HEK293 (cell line): ENCODE measurements at regions not wholly inside any gene's neighbourhood (a gene's known extent, or its start where the extent isn't known, plus 50 kb on each side); places are given as distances from the start of the nearest gene placed in this dataset.

Experiments used
- CTCF ChIA-PET: fragments of 350-600 bp; formaldehyde crosslinking; extraction: SDS; loops from one replicate; lab custom pipeline; 2021; ENCODE audit warnings: antibody characterized with exemption; lab: Yijun Ruan, JAX
- POLR2A ChIA-PET: fragments of 300-600 bp; formaldehyde crosslinking; extraction: SDS; loops from one replicate; lab custom pipeline; 2020; ENCODE audit warnings: antibody characterized with exemption, inconsistent platforms; lab: Yijun Ruan, JAX
- H3K27ac ChIP-seq: fragments of 200-500 bp; sonication (Bioruptor generic); 2 replicates; pipeline ENCODE4 v1.5.1; 2014; ENCODE audit warnings: low read depth, low read length, control low read depth, inconsistent platforms; ENCODE audit errors: extremely low read depth
- H3K36me3 ChIP-seq, 2 experiments: fragments of 200-500 bp in 1 of 2; sonication (Bioruptor generic) in 1 of 2; 1 replicate in 1 of 2; 2 replicates in 1 of 2; pipeline ENCODE4 v1.5.1; 2014 to 2017; ENCODE audit warnings: inconsistent platforms in 2 of 2, low read length in 2 of 2; ENCODE audit not compliant: control insufficient read depth in 2 of 2, insufficient read depth in 1 of 2
- H3K4me1 ChIP-seq: fragments of 200-500 bp; sonication (Bioruptor generic); 2 replicates; pipeline ENCODE4 v1.5.1; 2014; ENCODE audit warnings: mild to moderate bottlenecking, low read length, inconsistent platforms; ENCODE audit not compliant: control insufficient read depth, insufficient read depth
- H3K4me3 ChIP-seq: 2 replicates; pipeline ENCODE4 v1.5.1; 2011; ENCODE audit warnings: low read depth, mild to moderate bottlenecking, control low read depth, low read length, moderate library complexity
- H3K9me3 ChIP-seq: fragments of 200-500 bp; sonication (Bioruptor generic); 2 replicates; pipeline ENCODE4 v1.5.1; 2014; ENCODE audit warnings: low read depth, low read length, inconsistent platforms; ENCODE audit not compliant: control insufficient read depth, insufficient read depth
- BCL11A ChIP-seq: fragments of 450-650 bp; formaldehyde crosslinking; IDR thresholded peaks from 2 replicates; pipeline ENCODE4 v1.5.1; 2016; ENCODE audit warnings: low read depth, missing biosample characterization, missing genetic modification characterization
- GLI4 ChIP-seq: fragments of 450-650 bp; formaldehyde crosslinking; IDR thresholded peaks from 2 replicates; pipeline ENCODE4 v1.5.1; 2016; ENCODE audit warnings: missing biosample characterization, missing genetic modification characterization
- TRIM28 ChIP-seq: IDR thresholded peaks from 2 replicates; pipeline ENCODE4 v1.6.1; 2011; ENCODE audit warnings: low read length, control low read depth, borderline replicate concordance
- ZBTB20 ChIP-seq: fragments of 450-650 bp; formaldehyde crosslinking; IDR thresholded peaks from 2 replicates; pipeline ENCODE4 v1.5.1; 2016; ENCODE audit warnings: missing biosample characterization, missing genetic modification characterization
- ZIC2 ChIP-seq: fragments of 450-650 bp; formaldehyde crosslinking; IDR thresholded peaks from 2 replicates; pipeline ENCODE4 v1.5.1; 2016; ENCODE audit warnings: missing biosample characterization, missing genetic modification characterization
- ZNF138 ChIP-seq: fragments of 450-650 bp; formaldehyde crosslinking; IDR thresholded peaks from 2 replicates; pipeline ENCODE4 v1.5.1; 2016; ENCODE audit warnings: missing biosample characterization, missing genetic modification characterization, borderline replicate concordance
- ZNF16 ChIP-seq: fragments of 450-650 bp; formaldehyde crosslinking; IDR thresholded peaks from 2 replicates; pipeline ENCODE4 v1.5.1; 2016; ENCODE audit warnings: low read depth, missing biosample characterization, missing genetic modification characterization
- ZNF19 ChIP-seq: fragments of 450-650 bp; formaldehyde crosslinking; IDR thresholded peaks from 2 replicates; pipeline ENCODE4; 2016; ENCODE audit warnings: missing biosample characterization, missing genetic modification characterization, low read depth
- ZNF2 ChIP-seq: fragments of 450-650 bp; formaldehyde crosslinking; IDR thresholded peaks from 2 replicates; pipeline ENCODE4 v1.5.1; 2016; ENCODE audit warnings: missing biosample characterization, missing genetic modification characterization
- ZNF214 ChIP-seq: fragments of 450-650 bp; formaldehyde crosslinking; IDR thresholded peaks from 2 replicates; pipeline ENCODE4 v1.5.1; 2017; ENCODE audit warnings: missing biosample characterization, mild to moderate bottlenecking, missing genetic modification characterization, borderline replicate concordance
- ZNF23 ChIP-seq: fragments of 450-650 bp; formaldehyde crosslinking; IDR thresholded peaks from 2 replicates; pipeline ENCODE4 v1.5.1; 2016; ENCODE audit warnings: missing biosample characterization, missing genetic modification characterization, borderline replicate concordance
- ZNF24 ChIP-seq: fragments of 450-650 bp; formaldehyde crosslinking; IDR thresholded peaks from 2 replicates; pipeline ENCODE4 v1.5.1; 2016; ENCODE audit warnings: missing biosample characterization, missing genetic modification characterization
- ZNF274 ChIP-seq, 2 experiments: fragments of 200-500 bp in 1 of 2; fragments of 450-650 bp in 1 of 2; sonication (Bioruptor generic) in 1 of 2; formaldehyde crosslinking in 1 of 2; IDR thresholded peaks; 2 replicates each; pipeline versions ENCODE4 v1.5.1 to v1.6.1; 2014 to 2016; ENCODE audit warnings: borderline replicate concordance in 1 of 2, inconsistent platforms in 1 of 2, low read length in 1 of 2, missing biosample characterization in 1 of 2, missing genetic modification characterization in 1 of 2
- ZNF433 ChIP-seq: fragments of 450-650 bp; formaldehyde crosslinking; IDR thresholded peaks from 2 replicates; pipeline ENCODE4 v1.5.1; 2016; ENCODE audit warnings: missing biosample characterization, missing genetic modification characterization, low read depth
- ZNF514 ChIP-seq: fragments of 450-650 bp; formaldehyde crosslinking; IDR thresholded peaks from 2 replicates; pipeline ENCODE4 v1.5.1; 2016; ENCODE audit warnings: missing biosample characterization, missing genetic modification characterization
- ZNF623 ChIP-seq: fragments of 450-650 bp; formaldehyde crosslinking; IDR thresholded peaks from 2 replicates; pipeline ENCODE4 v1.5.1; 2016; ENCODE audit warnings: missing biosample characterization, missing genetic modification characterization
- ZNF660 ChIP-seq: fragments of 450-650 bp; IDR thresholded peaks from 2 replicates; pipeline ENCODE4 v1.5.1; 2018; ENCODE audit warnings: missing biosample characterization, mild to moderate bottlenecking, missing genetic modification characterization
- ZNF677 ChIP-seq: fragments of 450-650 bp; IDR thresholded peaks from 2 replicates; pipeline ENCODE4 v1.5.0; 2018; ENCODE audit warnings: missing biosample characterization, mild to moderate bottlenecking, missing genetic modification characterization, moderate library complexity
- ZNF830 ChIP-seq: fragments of 450-650 bp; IDR thresholded peaks from 2 replicates; pipeline ENCODE4 v1.5.0; 2018; ENCODE audit warnings: missing biosample characterization, missing genetic modification characterization, low read depth, mild to moderate bottlenecking, moderate library complexity
- ZNF843 ChIP-seq: fragments of 450-650 bp; formaldehyde crosslinking; IDR thresholded peaks from 2 replicates; pipeline ENCODE4 v1.5.1; 2016; ENCODE audit warnings: missing biosample characterization, missing genetic modification characterization
- TF ChIP-seq, protein P1 (sequence below): fragments of 450-650 bp; formaldehyde crosslinking; IDR thresholded peaks from 2 replicates; pipeline ENCODE4 v1.5.1; 2016; ENCODE audit warnings: missing biosample characterization, missing genetic modification characterization
- TF ChIP-seq, protein P2 (sequence below): fragments of 450-650 bp; formaldehyde crosslinking; IDR thresholded peaks from 2 replicates; pipeline ENCODE4 v1.5.1; 2016; ENCODE audit warnings: missing biosample characterization, missing genetic modification characterization
- TF ChIP-seq, protein P3 (sequence below): fragments of 450-650 bp; formaldehyde crosslinking; IDR thresholded peaks from 2 replicates; pipeline ENCODE4 v1.5.1; 2016; ENCODE audit warnings: missing biosample characterization, missing genetic modification characterization
- TF ChIP-seq, protein P4 (sequence below): fragments of 450-650 bp; formaldehyde crosslinking; IDR thresholded peaks from 2 replicates; pipeline ENCODE4 v1.5.1; 2017; ENCODE audit warnings: missing biosample characterization, missing genetic modification characterization
- TF ChIP-seq, protein P5 (sequence below): fragments of 450-650 bp; formaldehyde crosslinking; IDR thresholded peaks from 2 replicates; pipeline ENCODE4 v1.5.1; 2016; ENCODE audit warnings: missing biosample characterization, missing genetic modification characterization
- TF ChIP-seq, protein P6 (sequence below): fragments of 450-650 bp; IDR thresholded peaks from 2 replicates; pipeline ENCODE4 v1.5.1; 2018; ENCODE audit warnings: missing biosample characterization, missing genetic modification characterization

DNA sequence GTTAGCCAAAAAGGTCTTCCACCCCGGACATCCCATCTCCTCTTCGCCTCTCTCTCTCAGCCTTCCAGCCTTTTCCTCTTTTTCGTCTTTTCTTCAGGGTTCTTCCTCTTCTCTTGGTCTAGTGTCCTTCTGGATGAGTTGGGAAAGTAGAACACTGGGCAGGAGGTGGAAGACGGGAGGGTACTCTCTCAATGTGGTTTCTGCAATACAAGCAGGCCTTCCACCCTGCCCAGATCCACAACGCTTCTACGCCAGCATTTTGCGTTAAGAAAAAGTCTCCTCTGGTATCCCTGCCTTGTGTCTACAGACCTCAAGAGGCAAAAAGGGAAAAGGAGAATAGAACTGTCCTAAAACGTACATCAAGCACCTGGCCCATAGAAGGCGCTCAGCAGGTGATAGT, 587.8 kb downstream of the BNC2 start:
- Histone ChIP-seq H3K27ac (no peak overlapping the region), H3K36me3 (no peaks in the 10 kb centered on the region), H3K9me3 (no peaks in the 10 kb centered on the region), H3K4me3 (no peak overlapping the region), H3K4me1 (no peaks in the 10 kb centered on the region)
- TF ChIP-seq ZNF138 (tag by site-specific recombination), result no peak
- no peak for TF ChIP-seq ZNF2 (tag by site-specific recombination)
- no peak for TF ChIP-seq ZNF514
- TF ChIP-seq GLI4 (tag by site-specific recombination), result no peak
- no peak for TF ChIP-seq ZNF623 (tag by site-specific recombination)
- TF ChIP-seq, protein P1, sequence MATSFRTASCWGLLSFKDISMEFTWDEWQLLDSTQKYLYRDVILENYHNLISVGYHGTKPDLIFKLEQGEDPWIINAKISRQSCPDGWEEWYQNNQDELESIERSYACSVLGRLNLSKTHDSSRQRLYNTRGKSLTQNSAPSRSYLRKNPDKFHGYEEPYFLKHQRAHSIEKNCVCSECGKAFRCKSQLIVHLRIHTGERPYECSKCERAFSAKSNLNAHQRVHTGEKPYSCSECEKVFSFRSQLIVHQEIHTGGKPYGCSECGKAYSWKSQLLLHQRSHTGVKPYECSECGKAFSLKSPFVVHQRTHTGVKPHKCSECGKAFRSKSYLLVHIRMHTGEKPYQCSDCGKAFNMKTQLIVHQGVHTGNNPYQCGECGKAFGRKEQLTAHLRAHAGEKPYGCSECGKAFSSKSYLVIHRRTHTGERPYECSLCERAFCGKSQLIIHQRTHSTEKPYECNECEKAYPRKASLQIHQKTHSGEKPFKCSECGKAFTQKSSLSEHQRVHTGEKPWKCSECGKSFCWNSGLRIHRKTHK, result no peak
- no peak for TF ChIP-seq ZNF830 (tag by site-specific recombination)
- TF ChIP-seq TRIM28, result no peak
- TF ChIP-seq ZNF24, result no peak
- no peak for TF ChIP-seq ZNF433 (tag by site-specific recombination)
- no peak for TF ChIP-seq ZNF274 (IDR thresholded peaks at IDR 0.05; ENCODE audit: low read length)
- TF ChIP-seq ZNF274 (tag by site-specific recombination; IDR thresholded peaks at IDR 0.05; ENCODE audit: borderline replicate concordance), result no peak
- no peak for TF ChIP-seq ZNF677 (tag by site-specific recombination)
- TF ChIP-seq ZNF16 (tag by site-specific recombination), result no peak
- no peak for TF ChIP-seq ZNF19 (tag by site-specific recombination)
- POLR2A ChIA-PET, result no interaction called here
- CTCF ChIA-PET, result no interaction called here

DNA sequence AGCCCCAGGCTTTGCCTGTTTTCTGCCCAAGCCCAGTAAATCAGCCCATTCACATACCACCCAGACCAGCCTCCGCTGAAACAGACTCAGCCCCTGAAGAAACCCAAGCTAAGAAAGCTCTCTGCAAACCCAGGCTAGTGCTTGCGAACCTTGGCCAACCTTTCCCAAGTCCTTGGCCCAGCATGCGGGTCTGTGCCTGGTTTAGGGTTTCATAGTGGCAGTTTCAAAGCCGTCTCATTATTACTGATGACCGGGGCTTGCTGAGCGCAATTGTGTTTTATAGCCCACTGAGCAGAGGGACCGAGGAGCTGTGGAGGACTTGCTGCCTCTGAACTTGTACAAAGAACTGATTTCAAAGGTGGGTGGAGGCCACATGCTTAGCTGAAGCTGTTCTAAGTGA, 584.3 kb downstream of the BNC2 start:
- ChIA-PET POLR2A (no interaction called here), CTCF (no interaction called here)
- H3K27ac ChIP-seq, result no peak overlapping the region
- H3K4me3 ChIP-seq, result no peak overlapping the region
- H3K9me3 ChIP-seq, result no peaks in the 10 kb centered on the region
- no peaks in the 10 kb centered on the region for H3K36me3 ChIP-seq
- no peaks in the 10 kb centered on the region for H3K4me1 ChIP-seq
- TF ChIP-seq ZNF660 (tag by site-specific recombination) (no peak), BCL11A (tag by site-specific recombination) (no peak), ZNF214 (tag by site-specific recombination) (no peak), ZBTB20 (tag by site-specific recombination) (no peak), ZNF830 (tag by site-specific recombination) (no peak), ZNF843 (tag by site-specific recombination) (no peak), ZNF23 (tag by site-specific recombination) (no peak), ZIC2 (tag by site-specific recombination) (no peak)
- TF ChIP-seq, protein P2, sequence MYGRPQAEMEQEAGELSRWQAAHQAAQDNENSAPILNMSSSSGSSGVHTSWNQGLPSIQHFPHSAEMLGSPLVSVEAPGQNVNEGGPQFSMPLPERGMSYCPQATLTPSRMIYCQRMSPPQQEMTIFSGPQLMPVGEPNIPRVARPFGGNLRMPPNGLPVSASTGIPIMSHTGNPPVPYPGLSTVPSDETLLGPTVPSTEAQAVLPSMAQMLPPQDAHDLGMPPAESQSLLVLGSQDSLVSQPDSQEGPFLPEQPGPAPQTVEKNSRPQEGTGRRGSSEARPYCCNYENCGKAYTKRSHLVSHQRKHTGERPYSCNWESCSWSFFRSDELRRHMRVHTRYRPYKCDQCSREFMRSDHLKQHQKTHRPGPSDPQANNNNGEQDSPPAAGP (tag by site-specific recombination), result no peak
- TF ChIP-seq, protein P3, sequence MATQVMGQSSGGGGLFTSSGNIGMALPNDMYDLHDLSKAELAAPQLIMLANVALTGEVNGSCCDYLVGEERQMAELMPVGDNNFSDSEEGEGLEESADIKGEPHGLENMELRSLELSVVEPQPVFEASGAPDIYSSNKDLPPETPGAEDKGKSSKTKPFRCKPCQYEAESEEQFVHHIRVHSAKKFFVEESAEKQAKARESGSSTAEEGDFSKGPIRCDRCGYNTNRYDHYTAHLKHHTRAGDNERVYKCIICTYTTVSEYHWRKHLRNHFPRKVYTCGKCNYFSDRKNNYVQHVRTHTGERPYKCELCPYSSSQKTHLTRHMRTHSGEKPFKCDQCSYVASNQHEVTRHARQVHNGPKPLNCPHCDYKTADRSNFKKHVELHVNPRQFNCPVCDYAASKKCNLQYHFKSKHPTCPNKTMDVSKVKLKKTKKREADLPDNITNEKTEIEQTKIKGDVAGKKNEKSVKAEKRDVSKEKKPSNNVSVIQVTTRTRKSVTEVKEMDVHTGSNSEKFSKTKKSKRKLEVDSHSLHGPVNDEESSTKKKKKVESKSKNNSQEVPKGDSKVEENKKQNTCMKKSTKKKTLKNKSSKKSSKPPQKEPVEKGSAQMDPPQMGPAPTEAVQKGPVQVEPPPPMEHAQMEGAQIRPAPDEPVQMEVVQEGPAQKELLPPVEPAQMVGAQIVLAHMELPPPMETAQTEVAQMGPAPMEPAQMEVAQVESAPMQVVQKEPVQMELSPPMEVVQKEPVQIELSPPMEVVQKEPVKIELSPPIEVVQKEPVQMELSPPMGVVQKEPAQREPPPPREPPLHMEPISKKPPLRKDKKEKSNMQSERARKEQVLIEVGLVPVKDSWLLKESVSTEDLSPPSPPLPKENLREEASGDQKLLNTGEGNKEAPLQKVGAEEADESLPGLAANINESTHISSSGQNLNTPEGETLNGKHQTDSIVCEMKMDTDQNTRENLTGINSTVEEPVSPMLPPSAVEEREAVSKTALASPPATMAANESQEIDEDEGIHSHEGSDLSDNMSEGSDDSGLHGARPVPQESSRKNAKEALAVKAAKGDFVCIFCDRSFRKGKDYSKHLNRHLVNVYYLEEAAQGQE, result no peak
- TF ChIP-seq, protein P4, sequence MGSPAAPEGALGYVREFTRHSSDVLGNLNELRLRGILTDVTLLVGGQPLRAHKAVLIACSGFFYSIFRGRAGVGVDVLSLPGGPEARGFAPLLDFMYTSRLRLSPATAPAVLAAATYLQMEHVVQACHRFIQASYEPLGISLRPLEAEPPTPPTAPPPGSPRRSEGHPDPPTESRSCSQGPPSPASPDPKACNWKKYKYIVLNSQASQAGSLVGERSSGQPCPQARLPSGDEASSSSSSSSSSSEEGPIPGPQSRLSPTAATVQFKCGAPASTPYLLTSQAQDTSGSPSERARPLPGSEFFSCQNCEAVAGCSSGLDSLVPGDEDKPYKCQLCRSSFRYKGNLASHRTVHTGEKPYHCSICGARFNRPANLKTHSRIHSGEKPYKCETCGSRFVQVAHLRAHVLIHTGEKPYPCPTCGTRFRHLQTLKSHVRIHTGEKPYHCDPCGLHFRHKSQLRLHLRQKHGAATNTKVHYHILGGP (tag by site-specific recombination), result no peak
- TF ChIP-seq, protein P5, sequence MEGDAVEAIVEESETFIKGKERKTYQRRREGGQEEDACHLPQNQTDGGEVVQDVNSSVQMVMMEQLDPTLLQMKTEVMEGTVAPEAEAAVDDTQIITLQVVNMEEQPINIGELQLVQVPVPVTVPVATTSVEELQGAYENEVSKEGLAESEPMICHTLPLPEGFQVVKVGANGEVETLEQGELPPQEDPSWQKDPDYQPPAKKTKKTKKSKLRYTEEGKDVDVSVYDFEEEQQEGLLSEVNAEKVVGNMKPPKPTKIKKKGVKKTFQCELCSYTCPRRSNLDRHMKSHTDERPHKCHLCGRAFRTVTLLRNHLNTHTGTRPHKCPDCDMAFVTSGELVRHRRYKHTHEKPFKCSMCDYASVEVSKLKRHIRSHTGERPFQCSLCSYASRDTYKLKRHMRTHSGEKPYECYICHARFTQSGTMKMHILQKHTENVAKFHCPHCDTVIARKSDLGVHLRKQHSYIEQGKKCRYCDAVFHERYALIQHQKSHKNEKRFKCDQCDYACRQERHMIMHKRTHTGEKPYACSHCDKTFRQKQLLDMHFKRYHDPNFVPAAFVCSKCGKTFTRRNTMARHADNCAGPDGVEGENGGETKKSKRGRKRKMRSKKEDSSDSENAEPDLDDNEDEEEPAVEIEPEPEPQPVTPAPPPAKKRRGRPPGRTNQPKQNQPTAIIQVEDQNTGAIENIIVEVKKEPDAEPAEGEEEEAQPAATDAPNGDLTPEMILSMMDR, result no peak
- TF ChIP-seq, protein P6, sequence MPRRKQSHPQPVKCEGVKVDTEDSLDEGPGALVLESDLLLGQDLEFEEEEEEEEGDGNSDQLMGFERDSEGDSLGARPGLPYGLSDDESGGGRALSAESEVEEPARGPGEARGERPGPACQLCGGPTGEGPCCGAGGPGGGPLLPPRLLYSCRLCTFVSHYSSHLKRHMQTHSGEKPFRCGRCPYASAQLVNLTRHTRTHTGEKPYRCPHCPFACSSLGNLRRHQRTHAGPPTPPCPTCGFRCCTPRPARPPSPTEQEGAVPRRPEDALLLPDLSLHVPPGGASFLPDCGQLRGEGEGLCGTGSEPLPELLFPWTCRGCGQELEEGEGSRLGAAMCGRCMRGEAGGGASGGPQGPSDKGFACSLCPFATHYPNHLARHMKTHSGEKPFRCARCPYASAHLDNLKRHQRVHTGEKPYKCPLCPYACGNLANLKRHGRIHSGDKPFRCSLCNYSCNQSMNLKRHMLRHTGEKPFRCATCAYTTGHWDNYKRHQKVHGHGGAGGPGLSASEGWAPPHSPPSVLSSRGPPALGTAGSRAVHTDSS (tag by site-specific recombination), result no peak
